Transverse colon (tissue), 3 donors: ENCODE measurements at regions not wholly inside any gene's neighbourhood (a gene's known extent, or its start where the extent isn't known, plus 50 kb on each side); places are given as distances from the start of the nearest gene placed in this dataset.

Experiments used
- CTCF ChIP-seq, 5 experiments: fragments of 200-600 bp in 3 of 5; fragments of 450-650 bp in 2 of 5; sonication (generic) in 3 of 5; IDR thresholded peaks; 1 replicate in 2 of 5; 2 replicates in 3 of 5; pipeline ENCODE4 v1.5.1; 2016 to 2017; ENCODE audit warnings: antibody characterized with exemption in 5 of 5, inconsistent platforms in 3 of 5, mild to moderate bottlenecking in 2 of 5, moderate library complexity in 1 of 5
- POLR2A ChIP-seq: fragments of 450-650 bp; IDR thresholded peaks from one replicate; pipeline ENCODE4 v1.6.1; 2016; ENCODE audit warnings: antibody characterized with exemption, mild to moderate bottlenecking, moderate library complexity

- TF ChIP-seq CTCF (IDR thresholded peaks at IDR 0.05) (no peak), POLR2A (no peak)
Observed at GRCh38 chr2:23073671-23074070, 311.3 kb upstream of the KLHL29 start.
